CD4-positive, CD25-positive, alpha-beta regulatory T cell (primary cell): ENCODE measurements at regions not wholly inside any gene's neighbourhood (a gene's known extent, or its start where the extent isn't known, plus 50 kb on each side); places are given as distances from the start of the nearest gene placed in this dataset.
"Not testable (repeated sequence)": the region's sequence is repeated elsewhere in the genome, so short reads cannot be mapped to it uniquely, and the experiment has no call there.

Experiments
- ATAC-seq, 2 donors: fragments of 150-1000 bp; cut with Tn5 transposase; one replicate each; pipeline ENCODE4 v1.10.0; 2021; ENCODE audit warnings: low read depth in 2 of 2, moderate number of reproducible peaks in 2 of 2, moderate library complexity in 1 of 2
- DNase-seq, 3 donors: peaks; one replicate each; pipeline versions ENCODE4 v3.0.0 to v3.0.0-alpha.2; 2012 to 2022; ENCODE audit warnings: mixed read lengths in 1 of 3
- H3K27ac ChIP-seq: one replicate; pipeline ENCODE4 v1.7.0; 2013; ENCODE audit warnings: mild to moderate bottlenecking, low read length; ENCODE audit not compliant: insufficient read depth, poor library complexity, severe bottlenecking
- H3K27me3 ChIP-seq: one replicate; pipeline ENCODE4 v1.7.0; 2013; ENCODE audit warnings: low read length; ENCODE audit not compliant: control insufficient read depth, insufficient read depth
- H3K36me3 ChIP-seq: one replicate; pipeline ENCODE4 v1.7.0; 2013; ENCODE audit warnings: mild to moderate bottlenecking, low read length, moderate library complexity; ENCODE audit not compliant: control insufficient read depth, insufficient read depth
- H3K4me1 ChIP-seq: 2 replicates; pipeline ENCODE4 v1.7.0; 2013; ENCODE audit warnings: mild to moderate bottlenecking, low read length; ENCODE audit not compliant: insufficient read depth, control insufficient read depth, poor library complexity, severe bottlenecking
- H3K4me3 ChIP-seq: one replicate; pipeline ENCODE4 v1.7.0; 2013; ENCODE audit warnings: low read depth, mild to moderate bottlenecking, low read length, moderate library complexity
- H3K9me3 ChIP-seq, 2 experiments: 1 replicate in 1 of 2; 2 replicates in 1 of 2; pipeline ENCODE4 v1.7.0; 2013; ENCODE audit warnings: low read length in 2 of 2, mild to moderate bottlenecking in 1 of 2, moderate library complexity in 1 of 2; ENCODE audit not compliant: control insufficient read depth in 2 of 2
- H3K27ac Mint-ChIP-seq, 3 donors: one replicate each; pipeline ENCODE4 v1.8.0; 2020 to 2022; ENCODE audit warnings: mild to moderate bottlenecking in 3 of 3, mixed read lengths in 3 of 3, moderate library complexity in 2 of 3
- H3K27me3 Mint-ChIP-seq: one replicate; pipeline ENCODE4 v1.8.0; 2022; ENCODE audit warnings: mild to moderate bottlenecking, mixed read lengths
- H3K36me3 Mint-ChIP-seq: one replicate; pipeline ENCODE4 v1.8.0; 2020; ENCODE audit warnings: mixed read lengths
- H3K4me1 Mint-ChIP-seq, 4 donors: one replicate each; pipeline ENCODE4 v1.8.0; 2020 to 2022; ENCODE audit warnings: mixed read lengths in 4 of 4, mild to moderate bottlenecking in 1 of 4
- H3K4me3 Mint-ChIP-seq, 4 donors: one replicate each; pipeline ENCODE4 v1.8.0; 2020 to 2022; ENCODE audit warnings: mild to moderate bottlenecking in 4 of 4, mixed read lengths in 4 of 4, moderate library complexity in 3 of 4
- H3K9me3 Mint-ChIP-seq, 7 donors: one replicate each; pipeline ENCODE4 v1.8.0; 2020 to 2022; ENCODE audit warnings: mixed read lengths in 7 of 7, mild to moderate bottlenecking in 3 of 7, moderate library complexity in 2 of 7

DNA sequence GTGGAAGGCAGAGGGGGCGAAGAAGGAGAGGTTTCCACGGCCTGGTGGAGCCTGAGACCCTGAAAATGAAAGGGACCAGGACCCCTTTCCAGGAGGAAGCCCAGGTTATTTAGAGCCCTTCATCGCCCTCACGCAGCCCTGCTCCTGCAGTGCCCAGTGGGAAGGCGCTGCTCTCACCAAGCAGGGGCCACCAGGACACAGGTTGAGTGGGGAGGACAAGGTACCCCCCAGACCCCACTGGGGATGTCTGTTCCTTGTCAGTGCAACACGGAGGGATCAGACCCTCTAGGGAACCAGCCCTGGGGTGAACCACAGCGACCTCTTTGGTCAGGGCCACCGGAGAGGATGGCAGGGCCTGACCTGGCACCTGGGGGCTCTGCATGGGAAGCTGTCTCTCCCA lies 163.9 kb downstream of the C16orf95 start:
- DNase-seq (no peak), ATAC-seq (no peak)
- no peak overlapping the region for H3K27ac ChIP-seq
- no peaks in the 10 kb centered on the region for H3K4me1 ChIP-seq
- H3K9me3 Mint-ChIP-seq = peaks cover 0 to 9% (median 2%) of the 10 kb centered on the region in 7 donors
- H3K27me3 ChIP-seq = no peaks in the 10 kb centered on the region
- H3K4me3 ChIP-seq = no peak overlapping the region
- no peak overlapping the region for H3K27ac Mint-ChIP-seq
- H3K27me3 Mint-ChIP-seq = peaks cover 6% of the 10 kb centered on the region
- no peaks in the 10 kb centered on the region for H3K36me3 Mint-ChIP-seq
- H3K9me3 ChIP-seq = no peaks in the 10 kb centered on the region
- no peaks in the 10 kb centered on the region for H3K4me1 Mint-ChIP-seq
- no peak overlapping the region for H3K4me3 Mint-ChIP-seq
- H3K36me3 ChIP-seq = no peaks in the 10 kb centered on the region

DNA sequence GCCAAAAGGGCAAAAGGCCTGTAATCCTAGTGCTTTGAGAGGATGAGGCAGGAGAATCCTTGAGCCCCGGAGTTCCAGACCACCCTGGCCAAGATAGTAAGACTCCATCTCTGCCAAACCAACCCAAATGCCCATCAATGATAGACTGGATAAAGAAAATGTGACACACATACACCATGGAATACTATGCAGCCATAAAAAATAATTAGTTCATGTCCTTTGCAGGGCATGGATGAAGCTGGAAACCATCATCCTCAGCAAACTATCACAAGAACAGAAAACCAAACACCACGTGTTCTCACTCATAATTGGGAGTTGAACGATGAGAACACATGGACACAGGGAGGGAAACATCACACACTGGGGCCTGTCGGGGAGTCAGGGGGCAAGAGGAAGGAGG lies 161.9 kb downstream of the C16orf95 start:
- not testable (repeated sequence) for H3K36me3 ChIP-seq, ATAC-seq, H3K4me3 ChIP-seq, H3K4me3 Mint-ChIP-seq, DNase-seq, H3K9me3 Mint-ChIP-seq, H3K27me3 ChIP-seq, H3K36me3 Mint-ChIP-seq, H3K27me3 Mint-ChIP-seq, H3K4me1 Mint-ChIP-seq, H3K9me3 ChIP-seq, H3K27ac Mint-ChIP-seq, H3K4me1 ChIP-seq, H3K27ac ChIP-seq

DNA sequence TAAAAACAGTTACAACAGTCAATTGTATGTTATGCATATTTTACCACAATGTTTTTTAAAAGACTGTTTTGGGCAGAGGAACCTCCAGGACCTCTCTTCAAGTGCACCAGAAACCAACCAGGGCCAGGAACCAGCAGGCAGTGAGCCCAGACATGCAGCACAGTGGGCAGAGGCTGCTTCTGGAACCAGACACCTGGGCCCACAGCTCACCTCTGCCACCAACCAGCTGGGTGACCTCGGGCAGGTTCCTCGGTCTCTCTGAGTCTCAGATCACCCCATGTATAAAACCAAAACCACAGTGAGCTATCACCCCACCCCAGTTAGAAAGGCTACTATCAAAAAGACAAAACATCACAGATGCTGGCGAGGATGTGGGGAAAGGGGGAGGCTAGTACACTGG lies 161.0 kb downstream of the C16orf95 start:
- no peak for DNase-seq
- no peak overlapping the region for H3K27ac Mint-ChIP-seq
- Histone ChIP-seq H3K4me1 (no peaks in the 10 kb centered on the region), H3K27me3 (no peaks in the 10 kb centered on the region), H3K9me3 (no peaks in the 10 kb centered on the region), H3K36me3 (no peaks in the 10 kb centered on the region), H3K4me3 (no peak overlapping the region), H3K27ac (no peak overlapping the region)
- H3K9me3 Mint-ChIP-seq = peaks cover 0 to 8% (median 2%) of the 10 kb centered on the region in 7 donors
- H3K4me3 Mint-ChIP-seq = no peak overlapping the region
- no peak for ATAC-seq
- H3K4me1 Mint-ChIP-seq = no peaks in the 10 kb centered on the region
- no peaks in the 10 kb centered on the region for H3K36me3 Mint-ChIP-seq
- H3K27me3 Mint-ChIP-seq = peaks cover 9% of the 10 kb centered on the region

DNA sequence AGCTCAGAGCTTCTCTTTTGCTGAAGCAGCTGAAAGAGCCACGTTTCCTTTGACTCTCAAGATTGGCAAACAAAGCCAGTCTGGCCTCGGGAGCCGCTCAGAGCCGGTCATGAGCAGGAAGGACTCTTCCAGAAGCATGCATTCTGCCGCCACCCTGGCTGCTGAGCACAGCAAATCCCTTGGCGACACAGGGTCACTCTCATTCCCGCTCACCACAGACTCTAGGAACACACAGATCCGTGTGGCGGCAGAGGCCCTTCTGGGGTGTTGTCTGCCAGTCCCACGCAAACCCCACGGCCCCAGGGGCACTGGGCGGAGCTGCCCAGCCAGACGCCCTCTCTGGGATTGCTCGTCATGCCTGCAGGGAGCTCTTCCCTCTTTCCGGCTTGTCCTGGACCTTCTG lies 157.0 kb downstream of the C16orf95 start:
- Histone ChIP-seq H3K4me3 (no peak overlapping the region), H3K9me3 (no peaks in the 10 kb centered on the region), H3K4me1 (no peaks in the 10 kb centered on the region), H3K27ac (no peak overlapping the region), H3K27me3 (no peaks in the 10 kb centered on the region), H3K36me3 (no peaks in the 10 kb centered on the region)
- H3K4me1 Mint-ChIP-seq = peaks cover 0 to 5% (median 1%) of the 10 kb centered on the region in 4 donors
- H3K27me3 Mint-ChIP-seq = peaks cover 13% of the 10 kb centered on the region
- H3K27ac Mint-ChIP-seq = no peak overlapping the region
- DNase-seq (no peak), ATAC-seq (no peak)
- no peaks in the 10 kb centered on the region for H3K36me3 Mint-ChIP-seq
- H3K4me3 Mint-ChIP-seq = peak overlapping the region in 1 of 4 donors; percentile 47
- peaks cover 0 to 6% (median 2%) of the 10 kb centered on the region in 7 donors for H3K9me3 Mint-ChIP-seq

DNA sequence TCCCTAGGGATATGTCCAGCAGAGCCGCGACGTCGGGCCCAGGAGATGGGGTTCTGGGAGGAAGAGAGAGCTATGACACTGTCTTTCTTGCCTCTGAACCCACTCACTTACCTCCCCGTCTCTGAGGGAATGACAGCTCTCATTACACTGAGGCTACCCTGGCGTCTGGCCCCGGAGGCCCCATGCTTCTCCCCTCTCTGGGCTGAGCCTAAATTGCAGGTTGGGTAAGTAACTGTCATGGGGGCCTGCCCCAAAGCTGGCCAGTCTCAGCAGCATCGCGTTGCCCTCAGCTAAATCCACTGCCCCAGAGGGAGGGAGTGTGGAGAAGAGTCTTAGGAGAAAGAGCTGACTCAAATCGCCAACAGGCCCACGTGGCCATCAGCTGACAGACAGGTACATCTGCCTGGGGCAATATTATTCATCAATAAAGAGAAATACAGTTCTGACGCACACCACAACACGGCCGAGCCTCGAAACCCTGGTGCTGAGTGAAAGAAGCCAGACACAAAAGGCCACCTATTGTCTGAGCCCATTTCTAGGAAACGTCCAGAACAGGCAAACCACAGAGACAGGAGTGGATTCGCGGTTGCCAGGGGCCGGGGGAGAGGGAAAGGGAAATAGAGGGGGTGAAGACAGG lies 156.4 kb downstream of the C16orf95 start:
- Histone ChIP-seq H3K27me3 (no peaks in the 10 kb centered on the region), H3K4me3 (no peak overlapping the region), H3K9me3 (no peaks in the 10 kb centered on the region), H3K4me1 (no peaks in the 10 kb centered on the region), H3K27ac (no peak overlapping the region), H3K36me3 (no peaks in the 10 kb centered on the region)
- Mint-ChIP-seq H3K36me3 (no peaks in the 10 kb centered on the region), H3K27me3 (peaks cover 13% of the 10 kb centered on the region), H3K9me3 (peaks cover 0 to 6% (median 2%) of the 10 kb centered on the region in 7 donors), H3K4me1 (peaks cover 0 to 5% (median 1%) of the 10 kb centered on the region in 4 donors), H3K27ac (no peak overlapping the region), H3K4me3 (peak overlapping the region in 1 of 4 donors; percentile 47)
- ATAC-seq (no peak), DNase-seq (no peak)

DNA sequence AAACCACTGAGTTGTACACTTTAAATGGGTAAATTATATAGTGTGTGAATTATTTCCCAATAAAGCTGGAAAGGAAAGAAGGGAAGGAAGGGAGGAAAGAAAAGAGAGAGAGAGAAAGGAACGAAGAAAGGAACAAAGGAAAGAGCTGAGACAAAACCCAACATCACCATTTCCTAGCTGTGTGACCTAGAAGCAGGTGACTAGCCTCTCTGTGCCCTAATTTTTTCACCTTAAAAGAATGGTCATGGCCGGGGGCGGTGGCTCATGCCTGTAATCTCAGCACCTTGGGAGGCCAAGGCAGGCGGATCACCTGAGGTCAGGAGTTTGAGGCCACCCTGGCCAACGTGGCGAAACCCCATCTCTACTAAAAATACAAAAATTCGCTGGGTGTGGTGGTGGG lies 155.8 kb downstream of the C16orf95 start:
- H3K4me3 ChIP-seq, H3K4me3 Mint-ChIP-seq, H3K36me3 Mint-ChIP-seq, DNase-seq, ATAC-seq, H3K9me3 Mint-ChIP-seq, H3K36me3 ChIP-seq, H3K4me1 Mint-ChIP-seq, H3K9me3 ChIP-seq, H3K4me1 ChIP-seq, H3K27ac ChIP-seq, H3K27me3 ChIP-seq: not testable (repeated sequence)
- H3K27ac Mint-ChIP-seq = peak overlapping the region in 1 of 3 donors; percentile 41
- peaks cover 13% of the 10 kb centered on the region for H3K27me3 Mint-ChIP-seq

DNA sequence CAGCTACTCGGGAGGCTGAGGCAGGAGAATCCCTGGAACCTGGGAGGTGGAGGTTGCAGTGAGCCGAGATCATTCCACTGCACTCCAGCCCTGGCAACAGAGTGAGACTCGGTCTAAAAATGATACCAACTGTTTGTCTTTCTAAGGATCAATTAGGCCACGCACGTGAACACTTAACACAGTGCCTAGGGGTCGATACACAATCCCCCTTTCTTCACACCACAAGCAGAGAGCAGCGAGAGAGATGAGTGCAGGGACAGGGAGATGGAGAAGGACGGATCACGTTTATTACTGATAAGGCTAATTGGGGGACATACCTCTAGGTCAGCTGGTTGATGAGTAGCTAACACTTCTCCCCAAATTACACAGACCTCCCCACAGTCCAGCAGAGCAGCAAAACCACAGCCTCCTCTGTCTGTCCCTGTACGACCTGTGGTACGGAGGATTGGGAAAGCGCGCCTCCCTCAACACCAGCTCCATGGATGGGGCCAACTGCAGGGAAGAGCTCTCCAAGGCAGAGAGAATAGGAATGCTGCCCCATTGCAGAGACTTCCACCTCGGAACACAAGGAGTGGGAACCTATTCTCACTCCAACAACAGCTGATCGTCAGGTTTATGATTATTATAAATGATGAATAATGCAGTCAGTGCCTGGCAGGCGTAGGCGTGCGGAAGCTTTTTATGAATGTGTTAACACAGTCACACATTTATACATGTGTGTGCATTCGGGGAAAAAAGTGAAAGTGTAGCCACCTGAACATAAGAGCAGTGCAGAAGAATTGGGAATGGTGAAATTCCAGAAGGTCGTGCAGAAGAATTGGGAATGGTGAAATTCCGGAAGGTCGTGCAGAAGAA lies 155.1 kb downstream of the C16orf95 start:
- H3K4me1 ChIP-seq = no peaks in the 10 kb centered on the region
- H3K9me3 ChIP-seq = no peaks in the 10 kb centered on the region
- ATAC-seq (no peak), DNase-seq (peak in 2 of 3 donors; percentile 32 to 53)
- H3K27ac ChIP-seq = no peak overlapping the region
- no peak overlapping the region for H3K4me3 ChIP-seq
- Mint-ChIP-seq H3K36me3 (no peaks in the 10 kb centered on the region), H3K4me3 (peak overlapping the region; percentile 10 to 49 (median 13)), H3K27me3 (peaks cover 8% of the 10 kb centered on the region), H3K27ac (peak overlapping the region in 2 of 3 donors; percentile 41 to 93), H3K9me3 (peaks cover 0 to 5% (median 1%) of the 10 kb centered on the region in 7 donors), H3K4me1 (peaks cover 0 to 5% (median 1%) of the 10 kb centered on the region in 4 donors)
- no peaks in the 10 kb centered on the region for H3K27me3 ChIP-seq
- no peaks in the 10 kb centered on the region for H3K36me3 ChIP-seq
